GM21447 (cell line): ENCODE measurements at regions not wholly inside any gene's neighbourhood (a gene's known extent, or its start where the extent isn't known, plus 50 kb on each side); places are given as distances from the start of the nearest gene placed in this dataset.
"Not testable (repeated sequence)": the region's sequence is repeated elsewhere in the genome, so short reads cannot be mapped to it uniquely, and the experiment has no call there.

ENCODE experiments used
- ATAC-seq: cut with Tn5 transposase; IDR thresholded peaks from one replicate; pipeline ENCODE4 v1.9.1; 2021; ENCODE audit not compliant: unreplicated experiment

DNA sequence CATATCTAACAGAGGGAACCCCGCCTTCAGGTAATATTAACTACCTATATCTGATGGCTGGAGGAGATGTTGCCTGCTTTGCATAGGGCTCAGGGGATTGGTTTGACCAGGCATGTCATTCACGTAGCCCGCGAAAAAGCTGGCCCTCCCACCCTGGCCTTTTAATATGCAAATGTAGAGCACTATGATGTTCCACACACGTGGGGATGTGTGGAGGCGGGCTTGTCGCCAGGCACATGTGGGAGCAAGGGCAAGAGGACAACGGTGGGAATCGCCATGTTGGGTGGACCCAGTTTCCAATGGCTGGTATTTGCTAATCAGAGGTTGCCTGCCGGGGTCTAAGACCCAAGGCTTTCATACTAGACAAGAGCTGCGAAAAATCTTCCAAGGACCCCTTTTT, 469.8 kb downstream of the ZPLD1 start:
- ATAC-seq = no peak

DNA sequence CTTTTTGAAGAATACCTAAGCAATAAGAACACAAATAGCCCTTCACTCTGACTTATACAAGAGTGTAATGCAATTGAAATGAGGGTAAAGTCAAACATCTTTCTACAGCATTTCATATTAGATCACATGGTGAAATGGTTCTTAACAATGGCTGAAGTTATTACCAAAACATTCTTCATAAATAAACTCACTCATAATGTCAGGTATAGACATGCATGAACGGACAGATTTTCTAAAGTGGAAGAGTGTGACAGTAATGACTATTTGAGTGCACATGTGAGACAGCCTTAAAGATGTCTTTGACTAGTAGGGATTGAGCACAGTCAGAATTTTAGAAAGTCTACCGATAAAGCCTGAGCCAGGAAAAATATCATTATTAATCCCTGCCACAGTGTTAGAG, 471.0 kb downstream of the ZPLD1 start:
- ATAC-seq = no peak

DNA sequence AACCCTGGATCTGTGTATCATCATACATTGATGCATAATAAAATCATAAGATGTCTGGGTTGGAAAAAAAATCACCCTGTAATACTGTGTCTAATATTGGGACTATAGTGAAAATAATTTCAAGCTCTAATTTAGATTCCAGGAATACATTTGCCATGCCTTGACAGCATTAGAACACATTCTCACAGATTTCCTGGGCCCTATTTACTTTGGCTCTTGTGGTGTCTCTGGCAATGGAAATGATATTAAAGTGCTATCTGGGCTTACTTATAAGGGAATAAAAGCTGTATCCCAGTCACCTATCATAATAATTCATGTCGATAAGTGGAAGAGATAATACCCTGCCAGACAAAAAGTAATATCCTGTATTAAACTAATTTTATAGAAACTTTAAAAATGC, 472.0 kb downstream of the ZPLD1 start:
- ATAC-seq = no peak

DNA sequence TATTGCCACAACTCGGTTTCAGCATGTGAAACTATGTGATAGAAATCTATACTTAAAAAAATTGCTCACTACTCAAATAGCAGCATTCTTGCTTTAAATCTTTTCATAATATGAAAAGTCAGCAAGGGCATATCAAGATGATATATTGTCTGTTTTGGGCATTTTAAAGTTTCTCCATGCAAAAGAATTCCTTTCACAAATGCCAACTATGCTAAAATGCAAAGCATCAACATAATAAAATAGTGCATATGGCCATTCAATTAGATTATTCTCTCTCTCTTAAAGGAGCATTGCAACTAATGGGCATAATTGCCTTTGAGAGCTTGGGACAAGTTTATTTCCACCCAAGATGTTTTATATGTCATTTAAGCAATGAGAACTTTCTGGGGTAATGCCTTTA, 475.1 kb downstream of the ZPLD1 start:
- no peak for ATAC-seq

- ATAC-seq = no peak
Measured at GRCh38 chr3:102916532-102916931, 481.7 kb downstream of the ZPLD1 start.

- ATAC-seq = no peak
Measured at GRCh38 chr3:102926618-102927017, 491.8 kb downstream of the ZPLD1 start.

- no peak for ATAC-seq
Measured at GRCh38 chr3:102933377-102933776, 498.6 kb downstream of the ZPLD1 start.

- ATAC-seq = no peak
Measured at GRCh38 chr3:102936511-102937045, 501.8 kb downstream of the ZPLD1 start.

GRCh38 chr3:102941786-102942185, 507.0 kb downstream of the ZPLD1 start:
- no peak for ATAC-seq

DNA sequence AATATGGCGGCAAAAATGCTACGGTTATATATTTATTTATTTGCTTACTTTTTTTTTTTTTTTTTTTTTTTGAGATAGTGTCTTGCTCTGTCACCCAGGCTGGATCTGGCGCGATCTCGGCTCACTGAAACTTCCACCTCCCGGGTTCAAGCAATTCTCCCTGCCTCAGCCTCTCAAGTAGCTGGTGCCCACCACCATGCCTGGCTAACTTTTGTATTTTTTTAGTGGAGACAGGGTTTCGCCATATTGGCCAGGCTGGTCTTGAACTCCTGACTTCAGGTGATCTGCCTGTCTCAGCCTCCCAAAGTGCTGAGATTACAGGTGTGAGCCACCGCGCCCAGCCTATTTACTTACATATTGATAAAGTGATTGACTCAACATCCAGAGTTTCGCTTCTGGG, 511.6 kb downstream of the ZPLD1 start:
- not testable (repeated sequence) for ATAC-seq

GRCh38 chr3:102972350-102972749, 537.5 kb downstream of the ZPLD1 start:
- no peak for ATAC-seq

DNA sequence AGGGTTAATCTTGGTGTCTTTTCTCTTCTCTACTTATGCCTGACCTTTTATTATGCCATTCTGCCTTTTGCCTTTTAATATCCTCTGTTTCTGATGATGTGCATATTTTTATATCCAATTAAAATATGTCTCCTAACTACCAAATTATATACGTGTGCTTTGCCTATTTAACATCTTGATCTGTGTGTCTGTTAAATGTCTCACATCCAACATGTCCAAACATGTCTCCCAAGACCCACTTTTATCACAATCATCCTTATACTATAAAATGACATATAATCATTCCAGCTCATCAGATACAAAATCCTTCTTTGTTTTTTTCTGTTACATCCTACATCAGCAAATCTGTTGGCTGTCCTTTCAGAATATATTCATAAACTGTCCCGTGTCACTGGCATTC, 539.5 kb downstream of the ZPLD1 start:
- ATAC-seq = no peak

GRCh38 chr3:102979191-102979590, 544.4 kb downstream of the ZPLD1 start:
- no peak for ATAC-seq

DNA sequence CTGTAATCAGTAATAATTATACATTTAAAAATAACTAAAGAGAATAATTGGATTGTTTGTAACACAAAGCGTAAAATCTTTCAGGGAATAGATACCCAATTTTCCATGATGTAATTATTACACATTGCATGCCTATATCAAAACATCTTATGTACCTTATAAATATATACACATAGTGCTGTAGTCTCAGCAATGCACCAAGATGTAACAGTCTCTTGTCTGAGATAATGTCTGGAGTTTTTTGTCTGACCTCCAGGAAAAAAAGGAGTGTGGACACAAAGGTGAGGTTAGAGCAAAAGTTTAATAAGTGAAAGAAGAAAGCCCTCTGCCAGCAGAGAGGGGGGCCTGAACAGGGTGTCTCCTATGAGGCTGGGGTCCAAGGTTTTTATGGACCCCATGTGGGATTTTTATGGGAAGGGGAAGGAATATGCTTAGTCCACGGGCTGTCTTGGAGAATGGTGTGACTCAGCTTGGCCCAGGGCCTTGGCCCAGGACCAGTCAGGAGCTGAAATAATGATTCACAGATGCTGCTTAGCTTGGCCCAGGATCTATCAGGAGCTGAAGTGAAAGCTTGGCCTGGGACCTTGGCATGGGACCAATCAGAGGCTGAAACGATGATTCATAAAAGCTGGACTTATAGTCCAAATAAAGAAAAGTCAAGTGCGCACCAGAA, 545.0 kb downstream of the ZPLD1 start:
- ATAC-seq = no peak

GRCh38 chr3:102980355-102980696, 545.5 kb downstream of the ZPLD1 start:
- ATAC-seq = no peak

GRCh38 chr3:103002425-103003176, 567.8 kb downstream of the ZPLD1 start:
- no peak for ATAC-seq

GRCh38 chr3:103006526-103007183, 571.8 kb downstream of the ZPLD1 start:
- ATAC-seq = no peak

GRCh38 chr3:103009609-103010008, 574.8 kb downstream of the ZPLD1 start:
- no peak for ATAC-seq

DNA sequence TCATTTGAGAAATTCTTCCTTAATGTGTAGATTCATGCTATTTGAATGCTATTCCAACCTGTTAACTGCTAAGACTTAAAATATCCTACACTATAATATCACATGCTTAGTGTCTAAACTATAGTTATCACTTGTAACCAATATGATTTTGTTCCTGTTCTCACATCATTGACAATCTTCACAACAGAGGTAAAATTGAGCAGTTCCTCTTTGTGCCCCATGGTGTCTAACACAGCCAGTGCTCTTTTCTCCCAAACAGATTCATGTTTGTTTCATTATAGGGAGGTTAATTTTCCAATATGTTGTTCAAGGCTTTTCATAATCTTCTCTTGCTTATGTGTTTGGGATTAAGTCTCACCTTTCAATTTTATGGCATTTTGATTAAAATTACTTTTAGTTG, 591.1 kb downstream of the ZPLD1 start:
- no peak for ATAC-seq

GRCh38 chr3:103033841-103034240, 599.0 kb downstream of the ZPLD1 start:
- ATAC-seq = no peak

DNA sequence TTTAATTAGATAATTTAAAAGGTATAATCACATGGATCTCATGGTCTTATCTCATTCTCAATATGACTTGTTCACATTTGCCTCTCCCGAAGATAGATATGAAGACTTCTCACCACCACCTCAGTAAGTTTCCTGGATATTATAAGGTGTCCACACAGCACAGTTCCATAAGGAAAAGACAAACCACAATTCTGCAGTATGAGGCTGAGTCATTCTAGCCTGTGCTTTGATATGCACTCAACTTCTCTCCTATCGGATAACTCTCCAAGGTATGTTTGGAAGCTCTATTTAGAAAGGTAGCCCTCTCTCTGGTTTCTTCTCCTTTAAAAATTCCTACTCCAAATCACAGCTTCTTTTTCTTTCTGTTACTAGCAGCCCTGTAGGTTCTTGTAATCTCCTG, 612.8 kb downstream of the ZPLD1 start:
- ATAC-seq = no peak
